Activated gamma-delta T cell (primary cell): ENCODE measurements at regions not wholly inside any gene's neighbourhood (a gene's known extent, or its start where the extent isn't known, plus 50 kb on each side); places are given as distances from the start of the nearest gene placed in this dataset.
A peak's percentile ranks its signal among the peaks of the same experiment; 100 is the strongest.
"Not testable (repeated sequence)": the region's sequence is repeated elsewhere in the genome, so short reads cannot be mapped to it uniquely, and the experiment has no call there.

ENCODE experiments used
- DNase-seq: peaks from one replicate; lab custom pipeline; 2025; lab: John Stamatoyannopoulos, UW

DNA sequence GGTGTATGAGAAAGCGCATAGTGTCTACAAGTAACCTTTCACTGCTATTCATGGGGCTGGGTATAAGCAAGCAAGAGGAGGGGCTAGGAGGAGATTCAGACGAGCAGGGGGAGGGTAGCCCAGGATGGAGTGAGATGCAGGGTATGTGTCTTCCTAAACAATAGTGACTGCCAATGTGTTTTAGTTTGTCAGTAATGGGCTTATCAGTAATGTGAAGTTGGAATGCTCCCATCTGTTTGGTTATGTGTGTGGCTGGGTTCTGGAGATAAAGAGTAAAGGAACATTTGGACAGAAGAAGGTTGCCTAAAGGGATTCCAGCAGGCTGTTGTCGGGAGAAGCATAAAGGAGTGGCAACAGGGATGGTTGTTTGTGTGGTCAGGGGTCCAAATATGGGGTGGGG lies 62.7 kb upstream of the EZR start:
- not testable (repeated sequence) for DNase-seq

DNA sequence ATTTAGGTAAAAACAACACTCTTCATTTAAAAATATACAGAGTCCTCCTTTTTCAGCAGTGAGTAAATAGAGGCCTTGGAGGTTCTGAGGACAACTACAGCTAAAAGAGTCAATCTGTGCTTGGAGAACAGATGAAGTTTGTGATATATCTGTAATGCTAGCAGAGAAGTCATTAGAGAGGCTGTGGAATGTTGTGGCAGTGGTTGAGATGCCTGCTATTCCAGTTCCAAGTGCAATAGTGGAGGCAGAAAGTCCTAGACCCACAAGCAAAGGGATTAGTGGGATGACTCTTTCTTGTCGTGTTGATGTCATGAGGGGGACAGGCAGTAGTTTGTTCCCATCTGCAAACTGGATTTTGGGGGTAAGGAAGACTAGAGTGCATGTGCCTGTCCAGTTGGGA lies 62.1 kb upstream of the EZR start:
- DNase-seq, result not testable (repeated sequence)

DNA sequence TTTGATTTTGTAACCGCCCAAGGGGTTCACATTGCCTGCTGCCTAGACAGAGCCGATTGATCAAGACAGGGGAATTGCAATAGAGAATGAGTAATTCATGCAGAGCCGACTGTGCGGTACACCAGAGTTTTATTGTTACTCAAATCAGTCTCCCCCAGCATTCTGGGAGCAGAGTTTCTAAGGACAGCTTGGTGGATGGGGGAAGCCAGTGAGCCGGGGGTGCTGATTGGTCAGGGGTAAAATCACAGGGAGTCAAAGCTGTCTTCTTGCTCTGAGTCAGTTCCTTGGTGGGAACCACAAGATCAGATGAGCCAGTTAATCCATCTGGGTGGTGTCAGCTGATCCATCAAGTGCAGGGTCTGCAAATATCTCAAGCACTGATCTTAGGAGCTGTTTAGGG lies 60.0 kb upstream of the EZR start:
- no peak for DNase-seq

DNA sequence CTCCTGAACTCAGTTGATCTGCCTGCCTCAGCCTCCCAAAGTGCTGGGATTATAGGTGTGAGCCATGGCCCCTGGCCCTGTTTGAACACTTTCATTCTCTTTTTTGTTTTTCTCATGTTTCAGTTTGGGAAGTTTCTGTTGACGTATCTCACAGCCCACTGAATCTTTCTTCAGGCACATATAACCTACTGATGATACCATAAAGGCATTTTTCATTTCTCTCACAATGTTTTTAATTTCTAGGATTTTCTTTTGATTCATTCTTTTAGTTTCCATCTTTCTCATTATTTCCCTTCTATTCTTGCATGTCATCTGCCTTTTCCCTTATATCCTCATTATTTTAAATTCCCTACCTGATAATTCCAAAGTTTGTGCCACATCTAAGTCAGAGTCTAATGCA lies 58.5 kb upstream of the EZR start:
- DNase-seq, result no peak

DNA sequence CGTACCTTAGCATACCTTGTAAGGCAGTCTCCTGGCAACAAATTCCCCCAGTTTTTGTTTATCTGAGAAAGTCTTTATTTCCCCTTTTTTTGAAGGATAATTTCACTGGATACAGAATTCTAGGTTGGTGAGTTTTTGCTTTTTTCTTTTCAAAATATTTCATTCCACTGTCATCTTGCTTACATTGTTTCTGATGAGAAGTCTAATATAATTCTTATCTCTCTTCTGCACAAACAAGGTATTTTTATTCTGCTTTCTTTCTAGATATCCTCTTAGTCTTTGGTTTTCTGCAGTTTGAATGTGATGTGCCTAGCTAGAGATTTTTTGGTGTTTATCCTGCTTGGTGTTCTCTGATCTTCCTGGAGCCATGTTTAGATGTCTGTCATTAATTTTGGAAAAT lies 57.7 kb upstream of the EZR start:
- no peak for DNase-seq

DNA sequence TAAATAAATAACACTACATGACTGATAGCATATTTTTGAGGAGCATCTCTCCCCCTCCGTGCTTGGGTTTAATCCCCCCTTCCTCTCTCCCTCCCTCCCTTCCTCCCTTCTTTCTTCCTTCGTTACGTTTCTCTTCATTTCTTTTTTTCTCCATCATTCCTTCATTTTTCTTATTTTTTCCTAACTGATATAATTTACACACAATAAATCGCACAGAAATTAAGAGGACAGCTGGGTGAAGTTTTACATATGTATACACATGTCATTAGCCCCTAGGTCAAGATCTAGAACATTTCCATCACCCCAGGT lies 51.4 kb upstream of the EZR start:
- no peak for DNase-seq

DNA sequence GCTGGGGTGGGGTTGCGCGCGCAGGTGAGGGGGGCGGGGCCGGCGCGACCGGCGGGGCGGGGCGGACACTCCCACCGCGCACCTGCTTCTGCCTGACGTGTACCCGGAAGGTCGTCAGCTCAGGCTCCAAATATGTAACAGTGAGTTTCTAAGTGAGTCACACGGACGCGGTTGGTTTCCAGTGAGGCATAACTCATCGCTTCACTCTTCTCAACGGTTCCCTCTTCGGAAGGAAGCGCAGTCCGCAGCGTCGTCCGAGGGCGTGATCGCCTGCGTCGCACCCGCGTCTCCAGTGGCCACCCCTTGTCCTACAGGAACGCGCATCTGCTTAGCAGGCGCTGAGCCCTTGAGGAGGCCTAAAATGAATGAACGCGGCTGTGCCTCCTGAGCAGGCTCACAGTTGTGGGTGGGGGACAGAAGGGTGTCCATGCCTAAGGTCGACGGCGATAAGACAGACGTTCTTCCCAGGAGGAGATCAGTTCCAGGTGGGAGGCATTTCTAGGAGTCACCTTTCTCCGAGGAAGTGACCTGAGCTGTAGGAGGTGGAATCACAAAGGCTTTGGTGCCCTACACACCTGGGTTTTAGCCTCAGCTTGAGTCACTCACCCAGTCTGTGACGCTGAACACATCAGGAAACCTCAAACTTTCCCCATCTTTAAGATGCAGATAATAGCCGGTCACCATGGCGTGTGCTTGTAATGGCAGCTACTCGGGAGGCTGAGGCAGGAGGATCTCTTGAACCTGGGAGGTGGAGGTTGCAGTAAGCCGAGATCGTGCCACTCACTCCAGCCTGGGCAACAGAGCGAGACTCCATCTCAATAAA lies 50.9 kb upstream of the EZR start:
- no peak for DNase-seq

DNA sequence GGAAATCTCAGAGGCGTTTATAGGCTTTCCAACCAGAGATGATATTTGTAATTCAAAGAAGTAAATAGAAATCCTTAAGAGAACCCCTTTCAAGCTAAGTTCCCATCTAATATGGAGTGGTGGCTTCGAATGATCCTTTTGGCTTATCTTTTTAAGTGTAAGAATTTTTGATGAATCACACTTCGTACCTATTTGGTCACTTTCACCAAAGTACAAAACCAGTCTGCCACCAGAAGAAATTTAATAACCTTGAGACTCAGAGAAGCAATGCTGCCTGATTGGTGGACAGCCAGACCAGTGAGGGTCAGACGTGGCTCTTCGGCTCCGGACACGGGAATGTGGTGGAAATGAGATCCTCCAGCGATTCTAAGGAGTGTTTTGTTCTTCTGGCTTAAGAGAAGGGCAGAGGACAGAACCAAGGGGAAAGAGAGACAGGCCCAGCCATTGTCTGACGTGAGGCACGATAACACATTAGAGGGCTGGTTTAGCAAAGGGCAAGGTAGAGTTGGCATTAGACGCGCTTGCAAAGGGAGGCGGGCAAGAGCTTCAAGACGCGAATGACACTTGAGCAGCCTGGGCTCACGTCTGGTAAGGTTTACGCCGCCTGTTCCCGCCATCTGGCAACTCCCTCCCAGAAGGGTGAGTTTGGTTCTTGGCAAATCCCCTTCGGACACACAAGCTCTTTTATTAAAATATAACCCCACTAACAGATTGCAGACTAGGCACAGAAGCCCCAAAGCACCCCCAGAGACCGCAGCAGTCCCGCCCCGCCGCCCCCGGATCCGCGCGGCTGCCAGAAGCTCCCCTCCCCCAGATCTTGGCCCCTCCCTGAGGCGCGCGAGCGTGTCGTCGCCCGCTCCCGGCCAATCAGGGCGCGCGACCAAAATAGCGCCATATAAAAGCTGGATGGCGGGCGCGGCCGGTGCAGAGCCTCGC lies 50.0 kb upstream of the EZR start:
- DNase-seq, result peak; percentile 94
